ENCODE measurements at regions not wholly inside any gene's neighbourhood (a gene's known extent, or its start where the extent isn't known, plus 50 kb on each side); places are given as distances from the start of the nearest gene placed in this dataset.

- TF ChIP-seq, protein P1, sequence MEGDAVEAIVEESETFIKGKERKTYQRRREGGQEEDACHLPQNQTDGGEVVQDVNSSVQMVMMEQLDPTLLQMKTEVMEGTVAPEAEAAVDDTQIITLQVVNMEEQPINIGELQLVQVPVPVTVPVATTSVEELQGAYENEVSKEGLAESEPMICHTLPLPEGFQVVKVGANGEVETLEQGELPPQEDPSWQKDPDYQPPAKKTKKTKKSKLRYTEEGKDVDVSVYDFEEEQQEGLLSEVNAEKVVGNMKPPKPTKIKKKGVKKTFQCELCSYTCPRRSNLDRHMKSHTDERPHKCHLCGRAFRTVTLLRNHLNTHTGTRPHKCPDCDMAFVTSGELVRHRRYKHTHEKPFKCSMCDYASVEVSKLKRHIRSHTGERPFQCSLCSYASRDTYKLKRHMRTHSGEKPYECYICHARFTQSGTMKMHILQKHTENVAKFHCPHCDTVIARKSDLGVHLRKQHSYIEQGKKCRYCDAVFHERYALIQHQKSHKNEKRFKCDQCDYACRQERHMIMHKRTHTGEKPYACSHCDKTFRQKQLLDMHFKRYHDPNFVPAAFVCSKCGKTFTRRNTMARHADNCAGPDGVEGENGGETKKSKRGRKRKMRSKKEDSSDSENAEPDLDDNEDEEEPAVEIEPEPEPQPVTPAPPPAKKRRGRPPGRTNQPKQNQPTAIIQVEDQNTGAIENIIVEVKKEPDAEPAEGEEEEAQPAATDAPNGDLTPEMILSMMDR (IDR thresholded peaks at IDR 0.05) = no peak
- no peak for TF ChIP-seq POLR2A (IDR thresholded peaks at IDR 0.05)
These were observed 754.7 kb downstream of the KCTD8 start for GRCh38 chr4:43693876-43694275.
